ENCODE measurements at regions not wholly inside any gene's neighbourhood (a gene's known extent, or its start where the extent isn't known, plus 50 kb on each side); places are given as distances from the start of the nearest gene placed in this dataset.
"Not testable (repeated sequence)": the region's sequence is repeated elsewhere in the genome, so short reads cannot be mapped to it uniquely, and the experiment has no call there.

GRCh38 chr9:101846161-101846560, 107.7 kb upstream of the GRIN3A start:
- no peak overlapping the region for H3K4me3 ChIP-seq (ENCODE audit: low read depth, low read length)
- DNase-seq (ENCODE audit: low read depth): no peak
- no peak for TF ChIP-seq CTCF (conservative IDR thresholded peaks at IDR 0.05; ENCODE audit: low read depth, low read length)

DNA sequence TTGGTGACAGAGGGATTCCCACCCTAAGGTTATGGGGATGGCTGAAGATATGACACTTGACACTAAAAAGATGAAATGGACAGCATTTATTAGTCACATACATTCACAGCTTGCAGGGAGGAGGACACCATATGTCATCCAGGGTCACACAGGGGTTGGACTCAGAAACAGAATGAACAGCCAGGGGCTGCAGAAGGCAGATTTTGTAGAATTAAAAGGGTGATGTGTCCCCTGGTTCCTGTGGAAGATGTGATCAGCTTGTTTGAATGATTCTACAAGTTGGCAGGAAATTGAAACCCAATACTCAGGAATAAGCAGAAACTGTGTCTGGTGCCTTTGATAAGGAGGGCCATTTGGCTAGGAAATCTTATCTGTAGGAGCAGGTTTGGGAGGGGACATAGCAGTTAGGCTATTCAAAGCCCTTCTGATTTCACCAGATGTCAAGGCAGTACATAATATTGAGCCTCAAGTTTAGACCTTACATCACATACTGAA, 102.3 kb upstream of the GRIN3A start:
- no peak for TF ChIP-seq CTCF (conservative IDR thresholded peaks at IDR 0.05; ENCODE audit: low read depth, low read length)
- DNase-seq (ENCODE audit: low read depth): no peak
- H3K4me3 ChIP-seq (ENCODE audit: low read depth, low read length): no peak overlapping the region

DNA sequence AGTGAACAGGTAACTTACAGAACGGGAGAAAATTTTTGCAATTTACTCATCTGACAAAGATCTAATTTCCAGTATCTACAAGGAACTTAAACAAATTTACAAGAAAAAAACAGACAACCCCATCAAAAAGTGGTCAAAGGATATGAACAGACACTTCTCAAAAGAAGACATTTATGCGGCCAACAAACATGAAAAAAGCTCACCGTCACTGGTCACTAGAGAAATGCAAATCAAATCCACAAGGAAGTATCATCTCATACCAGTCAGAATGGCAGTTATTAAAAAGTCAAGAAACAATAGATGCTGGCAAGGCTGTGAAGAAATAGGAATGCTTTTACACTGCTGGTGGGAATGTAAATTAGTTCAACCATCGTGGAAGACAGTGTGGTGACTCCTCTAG, 100.5 kb upstream of the GRIN3A start:
- not testable (repeated sequence) for H3K4me3 ChIP-seq (ENCODE audit: low read depth, low read length); DNase-seq (ENCODE audit: low read depth)

DNA sequence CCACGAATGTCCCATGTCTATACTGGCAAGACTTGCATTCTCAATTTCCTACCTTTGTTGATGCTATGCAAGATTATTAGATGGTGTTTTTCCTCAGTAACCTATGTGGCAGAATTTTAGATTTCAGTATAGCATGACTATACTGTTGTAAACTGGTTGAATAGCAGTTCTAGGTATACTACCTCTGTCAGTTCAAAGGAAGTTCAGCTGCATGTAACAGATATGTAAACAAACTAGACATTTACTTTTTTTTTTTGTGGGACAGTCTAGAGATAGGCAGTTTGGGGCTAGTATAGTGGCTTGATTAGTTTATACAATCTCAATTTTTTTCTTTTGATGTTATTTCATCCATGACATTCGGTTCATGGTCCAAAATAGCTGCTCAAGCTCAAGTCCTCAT, 97.6 kb upstream of the GRIN3A start:
- DNase-seq (ENCODE audit: low read depth): no peak
- no peak for TF ChIP-seq CTCF (conservative IDR thresholded peaks at IDR 0.05; ENCODE audit: low read depth, low read length)
- no peak overlapping the region for H3K4me3 ChIP-seq (ENCODE audit: low read depth, low read length)

DNA sequence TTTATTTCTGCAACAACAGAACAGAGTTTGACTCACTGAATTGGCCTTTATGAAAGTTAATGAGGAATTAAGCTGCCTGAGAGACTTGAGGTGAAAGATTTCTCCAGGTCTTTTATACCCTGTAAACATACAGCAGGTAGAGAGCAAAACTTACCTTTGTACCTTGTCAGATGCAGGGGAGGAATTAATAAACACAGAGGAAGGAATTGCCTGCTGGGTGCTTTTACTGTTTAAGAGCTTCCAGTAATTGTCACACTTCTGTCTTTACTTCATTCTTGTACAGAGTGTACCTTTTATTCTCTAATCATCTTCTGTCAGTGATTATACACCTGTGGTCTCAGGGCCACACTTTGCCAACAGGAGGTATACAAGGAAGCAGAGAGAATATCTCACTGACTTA, 94.0 kb upstream of the GRIN3A start:
- no peak overlapping the region for H3K4me3 ChIP-seq (ENCODE audit: low read depth, low read length)
- no peak for TF ChIP-seq CTCF (conservative IDR thresholded peaks at IDR 0.05; ENCODE audit: low read depth, low read length)
- no peak for DNase-seq (ENCODE audit: low read depth)

GRCh38 chr9:101821450-101821849, 83.0 kb upstream of the GRIN3A start:
- not testable (repeated sequence) for DNase-seq (ENCODE audit: low read depth); H3K4me3 ChIP-seq (ENCODE audit: low read depth, low read length)

DNA sequence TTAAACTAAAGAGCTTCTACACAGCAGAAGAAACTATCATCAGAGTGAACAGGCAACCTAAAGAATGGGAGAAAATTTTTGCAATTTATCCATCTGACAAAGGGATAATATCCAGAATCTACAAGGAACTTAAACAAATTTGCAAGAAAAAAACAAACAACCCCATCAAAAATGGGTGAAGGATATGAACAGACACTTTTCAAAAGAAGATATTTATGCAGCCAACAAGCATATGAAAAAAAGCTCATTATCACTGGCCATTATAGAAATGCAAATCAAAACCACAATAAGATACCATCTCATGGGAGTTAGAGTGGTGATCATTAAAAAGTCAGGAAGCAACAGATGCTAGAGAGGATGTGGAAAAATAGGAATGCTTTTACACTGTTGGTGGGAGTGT, 82.5 kb upstream of the GRIN3A start:
- not testable (repeated sequence) for DNase-seq (ENCODE audit: low read depth); H3K4me3 ChIP-seq (ENCODE audit: low read depth, low read length)

DNA sequence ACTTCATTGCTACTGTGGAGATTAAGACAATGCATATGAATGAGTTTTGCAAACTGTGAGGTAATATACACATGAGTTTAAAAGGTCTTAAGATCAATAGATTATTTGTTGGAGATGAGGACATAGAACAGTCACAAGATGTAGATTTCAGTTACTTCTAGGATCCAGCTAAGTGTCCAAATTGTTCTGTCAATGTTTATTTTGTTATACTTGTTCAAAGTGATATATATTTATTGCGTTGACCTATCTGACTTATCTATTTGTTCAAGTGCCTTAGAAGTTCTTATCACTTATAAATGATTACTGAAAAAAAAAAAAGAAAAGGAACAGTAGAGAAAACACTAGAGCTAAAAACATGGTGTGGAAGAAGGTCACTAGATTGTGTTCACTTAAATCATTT, 75.6 kb upstream of the GRIN3A start:
- no peak for DNase-seq (ENCODE audit: low read depth)
- no peak overlapping the region for H3K4me3 ChIP-seq (ENCODE audit: low read depth, low read length)
- no peak for TF ChIP-seq CTCF (conservative IDR thresholded peaks at IDR 0.05; ENCODE audit: low read depth, low read length)

DNA sequence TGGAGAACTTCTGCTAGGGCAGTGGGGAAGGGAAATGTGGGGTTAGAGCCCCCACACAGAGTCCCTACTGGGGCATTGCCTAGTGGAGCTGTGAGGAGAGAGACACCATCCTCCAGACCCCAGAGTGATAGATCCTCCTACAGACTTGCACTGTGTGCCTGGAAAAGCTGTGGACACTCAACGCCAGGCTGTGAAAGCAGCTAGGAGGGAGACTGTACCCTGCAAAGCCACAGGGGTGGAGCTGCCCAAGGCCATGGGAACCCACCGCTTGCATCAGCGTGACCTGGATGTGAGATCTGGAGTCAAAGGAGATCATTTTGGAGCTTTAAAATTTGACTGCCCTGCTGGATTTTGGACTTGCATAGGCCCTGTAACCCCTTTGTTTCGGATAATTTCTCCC, 69.4 kb upstream of the GRIN3A start:
- DNase-seq (ENCODE audit: low read depth); H3K4me3 ChIP-seq (ENCODE audit: low read depth, low read length): not testable (repeated sequence)
